ENCODE measurements at regions not wholly inside any gene's neighbourhood (a gene's known extent, or its start where the extent isn't known, plus 50 kb on each side); places are given as distances from the start of the nearest gene placed in this dataset.

DNA sequence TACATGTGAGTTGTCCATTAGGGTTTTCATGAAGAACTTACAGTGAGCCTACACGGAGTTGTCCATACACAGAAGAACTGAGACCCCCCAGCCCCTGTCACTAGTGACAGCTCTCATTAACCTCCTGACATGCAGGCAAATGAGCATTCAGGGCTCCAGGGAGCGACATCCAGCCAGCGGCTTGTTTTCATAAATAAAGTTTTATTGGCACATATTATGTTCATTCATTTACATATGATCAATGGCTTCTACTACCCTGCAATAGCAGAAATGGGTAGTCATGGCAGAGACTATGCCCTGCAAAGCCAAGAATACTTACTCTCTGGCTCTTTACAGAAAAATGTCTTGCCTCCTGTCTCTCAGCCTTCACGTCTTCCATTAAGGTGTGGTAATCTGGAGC lies 553.5 kb downstream of the EDEM1 start:
- no peak overlapping the region for H3K4me3 ChIP-seq (ENCODE audit: control insufficient read depth, low read depth, low read length)
- TF ChIP-seq, protein P1, sequence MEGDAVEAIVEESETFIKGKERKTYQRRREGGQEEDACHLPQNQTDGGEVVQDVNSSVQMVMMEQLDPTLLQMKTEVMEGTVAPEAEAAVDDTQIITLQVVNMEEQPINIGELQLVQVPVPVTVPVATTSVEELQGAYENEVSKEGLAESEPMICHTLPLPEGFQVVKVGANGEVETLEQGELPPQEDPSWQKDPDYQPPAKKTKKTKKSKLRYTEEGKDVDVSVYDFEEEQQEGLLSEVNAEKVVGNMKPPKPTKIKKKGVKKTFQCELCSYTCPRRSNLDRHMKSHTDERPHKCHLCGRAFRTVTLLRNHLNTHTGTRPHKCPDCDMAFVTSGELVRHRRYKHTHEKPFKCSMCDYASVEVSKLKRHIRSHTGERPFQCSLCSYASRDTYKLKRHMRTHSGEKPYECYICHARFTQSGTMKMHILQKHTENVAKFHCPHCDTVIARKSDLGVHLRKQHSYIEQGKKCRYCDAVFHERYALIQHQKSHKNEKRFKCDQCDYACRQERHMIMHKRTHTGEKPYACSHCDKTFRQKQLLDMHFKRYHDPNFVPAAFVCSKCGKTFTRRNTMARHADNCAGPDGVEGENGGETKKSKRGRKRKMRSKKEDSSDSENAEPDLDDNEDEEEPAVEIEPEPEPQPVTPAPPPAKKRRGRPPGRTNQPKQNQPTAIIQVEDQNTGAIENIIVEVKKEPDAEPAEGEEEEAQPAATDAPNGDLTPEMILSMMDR (conservative IDR thresholded peaks at IDR 0.05; ENCODE audit: control insufficient read depth, insufficient read depth, low read depth, low read length), result no peak
- no peak for DNase-seq (ENCODE audit: low read depth)

DNA sequence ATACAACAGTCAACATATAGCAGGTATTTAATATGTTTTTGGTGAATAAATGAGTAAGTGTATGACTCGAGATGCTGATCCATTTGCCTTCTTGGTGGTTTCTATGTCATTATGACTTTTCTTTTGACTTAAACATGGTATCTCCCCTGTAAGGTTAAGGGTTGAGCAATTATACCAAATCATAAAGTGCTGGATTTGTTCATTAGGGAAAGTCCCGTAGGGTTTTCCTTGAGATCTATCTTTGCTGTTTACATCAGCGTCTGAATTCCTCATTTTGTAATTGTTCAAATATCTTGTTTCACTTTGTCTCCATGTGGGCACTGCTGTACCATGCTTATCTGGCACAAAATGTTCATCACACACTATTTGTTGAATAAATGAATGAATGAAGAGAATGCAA lies 562.6 kb downstream of the EDEM1 start:
- no peak overlapping the region for H3K4me3 ChIP-seq (ENCODE audit: control insufficient read depth, low read depth, low read length)
- TF ChIP-seq, protein P1 (conservative IDR thresholded peaks at IDR 0.05; ENCODE audit: control insufficient read depth, insufficient read depth, low read depth, low read length), result no peak
- no peak for DNase-seq (ENCODE audit: low read depth)

DNA sequence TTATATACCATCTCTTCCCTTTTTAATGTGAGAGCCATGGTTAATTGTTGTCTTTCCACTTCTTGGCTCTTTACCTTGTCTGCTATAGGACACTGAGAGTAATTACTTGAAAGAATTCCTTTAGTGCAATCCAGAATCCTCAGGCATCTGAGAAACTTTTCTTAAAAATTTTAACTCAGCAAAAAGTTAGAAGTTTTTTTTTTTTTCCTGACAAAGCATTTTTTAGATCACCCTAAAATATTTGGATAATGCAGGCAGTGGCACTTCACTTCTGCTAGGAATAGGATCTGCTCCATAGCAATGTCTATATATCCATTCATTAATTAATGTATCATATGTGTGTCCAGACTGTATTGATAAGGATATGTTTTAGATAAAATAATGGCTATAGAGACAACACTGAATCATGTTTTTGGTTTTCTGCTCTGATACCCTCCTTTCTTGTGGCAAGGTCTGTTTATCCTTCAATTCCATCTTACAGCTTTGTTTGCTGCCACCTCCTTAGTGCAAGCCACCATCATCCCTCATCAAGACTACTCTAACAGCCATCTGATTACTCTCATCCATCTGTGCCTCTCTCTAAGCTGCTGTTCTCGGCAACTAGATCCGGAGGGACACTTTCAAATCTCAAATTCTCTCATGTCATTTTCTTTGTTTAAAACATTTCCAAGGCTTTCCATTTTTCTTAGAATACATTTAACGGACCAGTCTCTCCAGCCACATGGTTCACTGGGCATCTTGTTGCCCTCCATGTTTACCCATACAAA lies 563.5 kb downstream of the EDEM1 start:
- no peak overlapping the region for H3K4me3 ChIP-seq (ENCODE audit: control insufficient read depth, low read depth, low read length)
- no peak for DNase-seq (ENCODE audit: low read depth)
- TF ChIP-seq, protein P1 (conservative IDR thresholded peaks at IDR 0.05; ENCODE audit: control insufficient read depth, insufficient read depth, low read depth, low read length), result no peak

- TF ChIP-seq, protein P1 (conservative IDR thresholded peaks at IDR 0.05; ENCODE audit: control insufficient read depth, insufficient read depth, low read depth, low read length), result no peak
- no peak overlapping the region for H3K4me3 ChIP-seq (ENCODE audit: control insufficient read depth, low read depth, low read length)
- no peak for DNase-seq (ENCODE audit: low read depth)
Measured at GRCh38 chr3:5754602-5755001, 567.1 kb downstream of the EDEM1 start.

DNA sequence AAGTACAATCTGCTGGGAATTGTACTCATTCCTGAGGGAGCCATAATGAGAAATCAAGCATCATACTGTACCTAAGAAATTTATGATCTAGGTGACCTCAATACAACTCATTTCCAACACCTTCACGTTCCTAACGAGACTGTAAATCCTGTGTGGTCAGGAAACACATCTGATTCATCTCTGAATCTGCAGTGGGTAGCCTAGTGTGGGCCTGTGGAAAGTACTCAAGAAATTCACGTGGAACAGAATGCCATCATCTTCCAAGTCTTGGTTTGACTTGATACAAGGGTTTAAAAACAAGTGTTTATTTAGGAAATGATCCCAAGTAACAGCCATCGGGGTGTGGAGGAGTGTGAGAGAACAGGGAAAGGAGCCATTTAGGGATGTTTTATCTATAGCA lies 568.9 kb downstream of the EDEM1 start:
- H3K4me3 ChIP-seq (ENCODE audit: control insufficient read depth, low read depth, low read length), result no peak overlapping the region
- DNase-seq (ENCODE audit: low read depth), result no peak
- TF ChIP-seq, protein P1 (conservative IDR thresholded peaks at IDR 0.05; ENCODE audit: control insufficient read depth, insufficient read depth, low read depth, low read length), result no peak

DNA sequence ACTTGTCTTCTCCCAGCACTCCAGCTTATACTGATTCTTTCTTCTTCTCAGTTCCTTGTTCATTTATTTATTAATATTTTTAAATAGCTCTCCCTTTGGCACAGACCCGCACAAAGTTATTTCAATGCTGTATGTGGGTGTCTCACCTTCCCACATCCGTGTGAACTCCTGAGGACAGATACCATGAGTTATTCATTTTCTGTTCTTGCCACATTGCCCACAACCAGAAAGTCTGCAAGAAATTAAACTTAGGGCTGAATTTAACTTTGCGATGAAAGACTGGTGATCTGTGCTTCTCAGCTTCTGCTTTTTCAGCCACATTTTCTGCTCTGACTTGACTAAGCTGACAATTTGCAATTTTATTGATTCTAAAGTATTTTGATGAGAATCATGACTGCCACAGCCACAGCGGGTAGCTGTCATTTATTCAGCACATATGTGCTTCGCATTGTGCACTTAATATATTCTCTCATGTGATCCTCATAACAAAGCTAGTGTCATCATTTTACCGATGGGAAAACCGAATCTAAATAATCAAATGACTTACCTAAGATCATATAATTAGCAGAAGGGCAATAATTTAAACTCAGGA lies 569.8 kb downstream of the EDEM1 start:
- no peak for DNase-seq (ENCODE audit: low read depth)
- no peak overlapping the region for H3K4me3 ChIP-seq (ENCODE audit: control insufficient read depth, low read depth, low read length)
- TF ChIP-seq, protein P1 (conservative IDR thresholded peaks at IDR 0.05; ENCODE audit: control insufficient read depth, insufficient read depth, low read depth, low read length), result no peak
